ENCODE measurements at regions not wholly inside any gene's neighbourhood (a gene's known extent, or its start where the extent isn't known, plus 50 kb on each side); places are given as distances from the start of the nearest gene placed in this dataset.

- Mint-ChIP-seq H3K27me3 (ENCODE audit: insufficient read depth, low read depth, poor library complexity) (no peaks in the 10 kb centered on the region), H3K4me3 (no peak overlapping the region), H3K36me3 (ENCODE audit: low read depth) (no peaks in the 10 kb centered on the region), H3K4me1 (peaks cover 7% of the 10 kb centered on the region; the same call in 2 of the 3 replicates), H3K27ac (no peak overlapping the region), H3K9me3 (no peaks in the 10 kb centered on the region)
- Histone ChIP-seq H3K27me3 (ENCODE audit: insufficient read depth) (no peaks in the 10 kb centered on the region), H3F3A (replicated peaks; ENCODE audit: low read depth) (no peaks in the 10 kb centered on the region), H3K4me3 (no peak overlapping the region), H3K79me2 (replicated peaks; ENCODE audit: insufficient read depth) (no peaks in the 10 kb centered on the region), H3K27ac (ENCODE audit: low read depth) (no peak overlapping the region), H3K4me1 (ENCODE audit: insufficient read depth) (no peaks in the 10 kb centered on the region), H3K9me2 (ENCODE audit: insufficient read depth) (no peaks in the 10 kb centered on the region), H2AFZ (no peak overlapping the region), H3K36me3 (ENCODE audit: insufficient read depth) (no peaks in the 10 kb centered on the region), H3K4me2 (no peak overlapping the region), H4K20me1 (replicated peaks; ENCODE audit: insufficient read depth) (no peaks in the 10 kb centered on the region)
- TF ChIP-seq EZH2 (IDR thresholded peaks at IDR 0.05; ENCODE audit: low read depth, unreplicated experiment) (no peak), NANOG (IDR thresholded peaks at IDR 0.05; ENCODE audit: borderline replicate concordance) (no peak), STAT1 (IDR thresholded peaks at IDR 0.05; ENCODE audit: unreplicated experiment) (no peak), ZNF331 (CRISPR knock-in tag; IDR thresholded peaks at IDR 0.05; ENCODE audit: low read depth) (no peak), CREB1 (CRISPR knock-in tag; IDR thresholded peaks at IDR 0.05; ENCODE audit: low read depth) (no peak), JUNB (IDR thresholded peaks at IDR 0.05; ENCODE audit: unreplicated experiment) (no peak), EZH2phosphoT487 (IDR thresholded peaks at IDR 0.05; ENCODE audit: unreplicated experiment) (no peak), CTCF (conservative IDR thresholded peaks at IDR 0.05; ENCODE audit: low read depth in 2 of 2) (no peak), ETS1 (IDR thresholded peaks at IDR 0.05) (no peak), ZNF114 (CRISPR knock-in tag; IDR thresholded peaks at IDR 0.05) (no peak), POLR2AphosphoS5 (IDR thresholded peaks at IDR 0.05; ENCODE audit: low read depth) (no peak)
- TF ChIP-seq, protein P1, sequence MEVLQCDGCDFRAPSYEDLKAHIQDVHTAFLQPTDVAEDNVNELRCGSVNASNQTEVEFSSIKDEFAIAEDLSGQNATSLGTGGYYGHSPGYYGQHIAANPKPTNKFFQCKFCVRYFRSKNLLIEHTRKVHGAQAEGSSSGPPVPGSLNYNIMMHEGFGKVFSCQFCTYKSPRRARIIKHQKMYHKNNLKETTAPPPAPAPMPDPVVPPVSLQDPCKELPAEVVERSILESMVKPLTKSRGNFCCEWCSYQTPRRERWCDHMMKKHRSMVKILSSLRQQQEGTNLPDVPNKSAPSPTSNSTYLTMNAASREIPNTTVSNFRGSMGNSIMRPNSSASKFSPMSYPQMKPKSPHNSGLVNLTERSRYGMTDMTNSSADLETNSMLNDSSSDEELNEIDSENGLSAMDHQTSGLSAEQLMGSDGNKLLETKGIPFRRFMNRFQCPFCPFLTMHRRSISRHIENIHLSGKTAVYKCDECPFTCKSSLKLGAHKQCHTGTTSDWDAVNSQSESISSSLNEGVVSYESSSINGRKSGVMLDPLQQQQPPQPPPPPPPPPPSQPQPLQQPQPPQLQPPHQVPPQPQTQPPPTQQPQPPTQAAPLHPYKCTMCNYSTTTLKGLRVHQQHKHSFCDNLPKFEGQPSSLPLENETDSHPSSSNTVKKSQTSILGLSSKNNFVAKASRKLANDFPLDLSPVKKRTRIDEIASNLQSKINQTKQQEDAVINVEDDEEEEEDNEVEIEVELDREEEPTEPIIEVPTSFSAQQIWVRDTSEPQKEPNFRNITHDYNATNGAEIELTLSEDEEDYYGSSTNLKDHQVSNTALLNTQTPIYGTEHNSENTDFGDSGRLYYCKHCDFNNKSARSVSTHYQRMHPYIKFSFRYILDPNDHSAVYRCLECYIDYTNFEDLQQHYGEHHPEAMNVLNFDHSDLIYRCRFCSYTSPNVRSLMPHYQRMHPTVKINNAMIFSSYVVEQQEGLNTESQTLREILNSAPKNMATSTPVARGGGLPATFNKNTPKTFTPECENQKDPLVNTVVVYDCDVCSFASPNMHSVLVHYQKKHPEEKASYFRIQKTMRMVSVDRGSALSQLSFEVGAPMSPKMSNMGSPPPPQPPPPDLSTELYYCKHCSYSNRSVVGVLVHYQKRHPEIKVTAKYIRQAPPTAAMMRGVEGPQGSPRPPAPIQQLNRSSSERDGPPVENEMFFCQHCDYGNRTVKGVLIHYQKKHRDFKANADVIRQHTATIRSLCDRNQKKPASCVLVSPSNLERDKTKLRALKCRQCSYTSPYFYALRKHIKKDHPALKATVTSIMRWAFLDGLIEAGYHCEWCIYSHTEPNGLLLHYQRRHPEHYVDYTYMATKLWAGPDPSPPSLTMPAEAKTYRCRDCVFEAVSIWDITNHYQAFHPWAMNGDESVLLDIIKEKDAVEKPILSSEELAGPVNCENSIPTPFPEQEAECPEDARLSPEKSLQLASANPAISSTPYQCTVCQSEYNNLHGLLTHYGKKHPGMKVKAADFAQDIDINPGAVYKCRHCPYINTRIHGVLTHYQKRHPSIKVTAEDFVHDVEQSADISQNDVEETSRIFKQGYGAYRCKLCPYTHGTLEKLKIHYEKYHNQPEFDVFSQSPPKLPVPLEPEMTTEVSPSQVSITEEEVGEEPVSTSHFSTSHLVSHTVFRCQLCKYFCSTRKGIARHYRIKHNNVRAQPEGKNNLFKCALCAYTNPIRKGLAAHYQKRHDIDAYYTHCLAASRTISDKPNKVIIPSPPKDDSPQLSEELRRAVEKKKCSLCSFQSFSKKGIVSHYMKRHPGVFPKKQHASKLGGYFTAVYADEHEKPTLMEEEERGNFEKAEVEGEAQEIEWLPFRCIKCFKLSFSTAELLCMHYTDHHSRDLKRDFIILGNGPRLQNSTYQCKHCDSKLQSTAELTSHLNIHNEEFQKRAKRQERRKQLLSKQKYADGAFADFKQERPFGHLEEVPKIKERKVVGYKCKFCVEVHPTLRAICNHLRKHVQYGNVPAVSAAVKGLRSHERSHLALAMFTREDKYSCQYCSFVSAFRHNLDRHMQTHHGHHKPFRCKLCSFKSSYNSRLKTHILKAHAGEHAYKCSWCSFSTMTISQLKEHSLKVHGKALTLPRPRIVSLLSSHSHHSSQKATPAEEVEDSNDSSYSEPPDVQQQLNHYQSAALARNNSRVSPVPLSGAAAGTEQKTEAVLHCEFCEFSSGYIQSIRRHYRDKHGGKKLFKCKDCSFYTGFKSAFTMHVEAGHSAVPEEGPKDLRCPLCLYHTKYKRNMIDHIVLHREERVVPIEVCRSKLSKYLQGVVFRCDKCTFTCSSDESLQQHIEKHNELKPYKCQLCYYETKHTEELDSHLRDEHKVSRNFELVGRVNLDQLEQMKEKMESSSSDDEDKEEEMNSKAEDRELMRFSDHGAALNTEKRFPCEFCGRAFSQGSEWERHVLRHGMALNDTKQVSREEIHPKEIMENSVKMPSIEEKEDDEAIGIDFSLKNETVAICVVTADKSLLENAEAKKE (CRISPR knock-in tag; IDR thresholded peaks at IDR 0.05): no peak
- TF ChIP-seq, protein P2, sequence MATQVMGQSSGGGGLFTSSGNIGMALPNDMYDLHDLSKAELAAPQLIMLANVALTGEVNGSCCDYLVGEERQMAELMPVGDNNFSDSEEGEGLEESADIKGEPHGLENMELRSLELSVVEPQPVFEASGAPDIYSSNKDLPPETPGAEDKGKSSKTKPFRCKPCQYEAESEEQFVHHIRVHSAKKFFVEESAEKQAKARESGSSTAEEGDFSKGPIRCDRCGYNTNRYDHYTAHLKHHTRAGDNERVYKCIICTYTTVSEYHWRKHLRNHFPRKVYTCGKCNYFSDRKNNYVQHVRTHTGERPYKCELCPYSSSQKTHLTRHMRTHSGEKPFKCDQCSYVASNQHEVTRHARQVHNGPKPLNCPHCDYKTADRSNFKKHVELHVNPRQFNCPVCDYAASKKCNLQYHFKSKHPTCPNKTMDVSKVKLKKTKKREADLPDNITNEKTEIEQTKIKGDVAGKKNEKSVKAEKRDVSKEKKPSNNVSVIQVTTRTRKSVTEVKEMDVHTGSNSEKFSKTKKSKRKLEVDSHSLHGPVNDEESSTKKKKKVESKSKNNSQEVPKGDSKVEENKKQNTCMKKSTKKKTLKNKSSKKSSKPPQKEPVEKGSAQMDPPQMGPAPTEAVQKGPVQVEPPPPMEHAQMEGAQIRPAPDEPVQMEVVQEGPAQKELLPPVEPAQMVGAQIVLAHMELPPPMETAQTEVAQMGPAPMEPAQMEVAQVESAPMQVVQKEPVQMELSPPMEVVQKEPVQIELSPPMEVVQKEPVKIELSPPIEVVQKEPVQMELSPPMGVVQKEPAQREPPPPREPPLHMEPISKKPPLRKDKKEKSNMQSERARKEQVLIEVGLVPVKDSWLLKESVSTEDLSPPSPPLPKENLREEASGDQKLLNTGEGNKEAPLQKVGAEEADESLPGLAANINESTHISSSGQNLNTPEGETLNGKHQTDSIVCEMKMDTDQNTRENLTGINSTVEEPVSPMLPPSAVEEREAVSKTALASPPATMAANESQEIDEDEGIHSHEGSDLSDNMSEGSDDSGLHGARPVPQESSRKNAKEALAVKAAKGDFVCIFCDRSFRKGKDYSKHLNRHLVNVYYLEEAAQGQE (IDR thresholded peaks at IDR 0.05; ENCODE audit: unreplicated experiment): no peak
- DNase-seq (ENCODE audit: low spot score): no peak
- ATAC-seq: no peak
Measured at GRCh38 chr13:81488021-81488420, 1147.1 kb upstream of the SPRY2 start.
